NCI-H1930 (cell line): ENCODE measurements at regions not wholly inside any gene's neighbourhood (a gene's known extent, or its start where the extent isn't known, plus 50 kb on each side); places are given as distances from the start of the nearest gene placed in this dataset.

Experiments
- DNase-seq, 2 experiments: peaks; one replicate each; lab custom pipeline; 2025; lab: John Stamatoyannopoulos, UW

GRCh38 chr2:155301221-155301620 is 602.7 kb downstream of the KCNJ3 start:
- DNase-seq, result no peak

GRCh38 chr2:155298001-155298400 is 599.5 kb downstream of the KCNJ3 start:
- no peak for DNase-seq

- no peak for DNase-seq
Observed at GRCh38 chr2:155294358-155294757, 595.9 kb downstream of the KCNJ3 start.

- DNase-seq, result no peak
Observed at GRCh38 chr2:155281907-155282306, 583.4 kb downstream of the KCNJ3 start.

GRCh38 chr2:155273323-155273722 is 574.8 kb downstream of the KCNJ3 start:
- DNase-seq, result no peak

- DNase-seq, result no peak
Observed at GRCh38 chr2:155266583-155266982, 568.1 kb downstream of the KCNJ3 start.

- no peak for DNase-seq
Observed at GRCh38 chr2:155266109-155266508, 567.6 kb downstream of the KCNJ3 start.

- DNase-seq, result no peak
Observed at GRCh38 chr2:155256803-155257202, 558.3 kb downstream of the KCNJ3 start.

- no peak for DNase-seq
Observed at GRCh38 chr2:155250800-155251199, 552.3 kb downstream of the KCNJ3 start.

GRCh38 chr2:155240176-155240575 is 541.7 kb downstream of the KCNJ3 start:
- DNase-seq, result no peak

GRCh38 chr2:155235710-155236109 is 537.2 kb downstream of the KCNJ3 start:
- no peak for DNase-seq

GRCh38 chr2:155223781-155224406 is 525.4 kb downstream of the KCNJ3 start:
- DNase-seq, result peak in 1 of 2 experiments; percentile 6

- DNase-seq, result no peak
Observed at GRCh38 chr2:155218945-155219344, 520.5 kb downstream of the KCNJ3 start.

- DNase-seq, result no peak
Observed at GRCh38 chr2:155218292-155218924, 519.9 kb downstream of the KCNJ3 start.

GRCh38 chr2:155215037-155215707 is 516.7 kb downstream of the KCNJ3 start:
- no peak for DNase-seq

- DNase-seq, result no peak
Observed at GRCh38 chr2:155209696-155210450, 511.4 kb downstream of the KCNJ3 start.

- DNase-seq, result no peak
Observed at GRCh38 chr2:155203178-155203577, 504.7 kb downstream of the KCNJ3 start.

- no peak for DNase-seq
Observed at GRCh38 chr2:155200753-155201152, 502.3 kb downstream of the KCNJ3 start.

- no peak for DNase-seq
Observed at GRCh38 chr2:155190342-155190741, 491.8 kb downstream of the KCNJ3 start.

- DNase-seq, result no peak
Observed at GRCh38 chr2:155178921-155179320, 480.4 kb downstream of the KCNJ3 start.

GRCh38 chr2:155176345-155176744 is 477.9 kb downstream of the KCNJ3 start:
- no peak for DNase-seq

GRCh38 chr2:155169317-155169716 is 470.8 kb downstream of the KCNJ3 start:
- no peak for DNase-seq

GRCh38 chr2:155162494-155162893 is 464.0 kb downstream of the KCNJ3 start:
- no peak for DNase-seq
